ENCODE measurements at regions not wholly inside any gene's neighbourhood (a gene's known extent, or its start where the extent isn't known, plus 50 kb on each side); places are given as distances from the start of the nearest gene placed in this dataset.

- no peak for DNase-seq (ENCODE audit: extremely low read depth in 1 of 11, low read depth in 9 of 11, low spot score in 4 of 11)
These were observed 235.5 kb downstream of the SAMD5 start for GRCh38 chr6:147744012-147744411.

GRCh38 chr6:147749331-147749730 is 240.8 kb downstream of the SAMD5 start:
- DNase-seq (ENCODE audit: extremely low read depth in 1 of 11, low read depth in 9 of 11, low spot score in 4 of 11) = no peak

GRCh38 chr6:147750413-147750812 is 241.9 kb downstream of the SAMD5 start:
- DNase-seq (ENCODE audit: extremely low read depth in 1 of 11, low read depth in 9 of 11, low spot score in 4 of 11) = no peak

GRCh38 chr6:147751232-147751631 is 242.7 kb downstream of the SAMD5 start:
- DNase-seq (ENCODE audit: extremely low read depth in 1 of 11, low read depth in 9 of 11, low spot score in 4 of 11) = no peak

- no peak for DNase-seq (ENCODE audit: extremely low read depth in 1 of 11, low read depth in 9 of 11, low spot score in 4 of 11)
These were observed 244.4 kb downstream of the SAMD5 start for GRCh38 chr6:147752689-147753403.

- no peak for DNase-seq (ENCODE audit: extremely low read depth in 1 of 11, low read depth in 9 of 11, low spot score in 4 of 11)
These were observed 247.5 kb downstream of the SAMD5 start for GRCh38 chr6:147755999-147756398.

- DNase-seq (ENCODE audit: extremely low read depth in 1 of 11, low read depth in 9 of 11, low spot score in 4 of 11) = no peak
These were observed 248.4 kb downstream of the SAMD5 start for GRCh38 chr6:147756891-147757290.

- DNase-seq (ENCODE audit: extremely low read depth in 1 of 11, low read depth in 9 of 11, low spot score in 4 of 11) = no peak
These were observed 248.8 kb downstream of the SAMD5 start for GRCh38 chr6:147757291-147757690.

GRCh38 chr6:147758303-147758702 is 249.8 kb downstream of the SAMD5 start:
- no peak for DNase-seq (ENCODE audit: extremely low read depth in 1 of 11, low read depth in 9 of 11, low spot score in 4 of 11)

- no peak for DNase-seq (ENCODE audit: extremely low read depth in 1 of 11, low read depth in 9 of 11, low spot score in 4 of 11)
These were observed 250.6 kb downstream of the SAMD5 start for GRCh38 chr6:147759093-147759492.

GRCh38 chr6:147759536-147759935 is 251.0 kb downstream of the SAMD5 start:
- no peak for DNase-seq (ENCODE audit: extremely low read depth in 1 of 11, low read depth in 9 of 11, low spot score in 4 of 11)

GRCh38 chr6:147765541-147765940 is 257.1 kb downstream of the SAMD5 start:
- DNase-seq (ENCODE audit: extremely low read depth in 1 of 11, low read depth in 9 of 11, low spot score in 4 of 11) = no peak

- DNase-seq (ENCODE audit: extremely low read depth in 1 of 11, low read depth in 9 of 11, low spot score in 4 of 11) = no peak
These were observed 260.5 kb downstream of the SAMD5 start for GRCh38 chr6:147768969-147769368.

GRCh38 chr6:147769496-147770087 is 261.1 kb downstream of the SAMD5 start:
- no peak for DNase-seq (ENCODE audit: extremely low read depth in 1 of 11, low read depth in 9 of 11, low spot score in 4 of 11)

- no peak for DNase-seq (ENCODE audit: extremely low read depth in 1 of 11, low read depth in 9 of 11, low spot score in 4 of 11)
These were observed 261.7 kb downstream of the SAMD5 start for GRCh38 chr6:147770221-147770620.

GRCh38 chr6:147772724-147773123 is 264.2 kb downstream of the SAMD5 start:
- no peak for DNase-seq (ENCODE audit: extremely low read depth in 1 of 11, low read depth in 9 of 11, low spot score in 4 of 11)

GRCh38 chr6:147774856-147775255 is 266.4 kb downstream of the SAMD5 start:
- DNase-seq (ENCODE audit: extremely low read depth in 1 of 11, low read depth in 9 of 11, low spot score in 4 of 11) = no peak

GRCh38 chr6:147776631-147777213 is 268.2 kb downstream of the SAMD5 start:
- peak in 4 of 11 donors; percentile 18 to 28 (median 22) for DNase-seq (ENCODE audit: extremely low read depth in 1 of 11, low read depth in 9 of 11, low spot score in 4 of 11)

GRCh38 chr6:147779624-147780023 is 271.1 kb downstream of the SAMD5 start:
- DNase-seq (ENCODE audit: extremely low read depth in 1 of 11, low read depth in 9 of 11, low spot score in 4 of 11) = no peak

- no peak for DNase-seq (ENCODE audit: extremely low read depth in 1 of 11, low read depth in 9 of 11, low spot score in 4 of 11)
These were observed 273.8 kb downstream of the SAMD5 start for GRCh38 chr6:147782302-147782701.

GRCh38 chr6:147784371-147784770 is 275.9 kb downstream of the SAMD5 start:
- DNase-seq (ENCODE audit: extremely low read depth in 1 of 11, low read depth in 9 of 11, low spot score in 4 of 11) = no peak

Data from renal cortex interstitium (tissue), 11 donors.